MCF 10A (cell line): ENCODE measurements at regions not wholly inside any gene's neighbourhood (a gene's known extent, or its start where the extent isn't known, plus 50 kb on each side); places are given as distances from the start of the nearest gene placed in this dataset.

Source experiments
- BruUV-seq: library from RNA; stranded (reverse); fragments of 400-500 nt; replicated peaks from 2 replicates; lab custom pipeline; 2021; lab: Mats Ljungman, UMichigan
- CTCF ChIA-PET: fragments of 300-600 bp; sonication (Branson Sonifier 250); formaldehyde crosslinking; extraction: SDS; loops from one replicate; lab custom pipeline; 2021; ENCODE audit warnings: antibody characterized with exemption, inconsistent platforms; lab: Yijun Ruan, JAX
- POLR2A ChIA-PET: fragments of 300-600, 350-650 bp; sonication (Branson Sonifier 250); formaldehyde crosslinking; extraction: SDS; loops from one replicate; lab custom pipeline; 2020; ENCODE audit warnings: antibody characterized with exemption, inconsistent platforms; lab: Yijun Ruan, JAX
- DNase-seq: peaks from one replicate; pipeline ENCODE4 v3.0.0-alpha.2; 2018; ENCODE audit not compliant: unreplicated experiment
- H3K27ac Mint-ChIP-seq: one replicate; pipeline ENCODE4 v1.8.0; 2022; ENCODE audit warnings: mild to moderate bottlenecking, low read depth, mixed read lengths; ENCODE audit not compliant: unreplicated experiment
- H3K27me3 Mint-ChIP-seq: one replicate; pipeline ENCODE4 v1.8.0; 2022; ENCODE audit warnings: mixed read lengths; ENCODE audit not compliant: insufficient read depth, unreplicated experiment
- H3K36me3 Mint-ChIP-seq: one replicate; pipeline ENCODE4 v1.8.0; 2022; ENCODE audit warnings: mild to moderate bottlenecking, moderate library complexity, mixed read lengths; ENCODE audit not compliant: insufficient read depth, unreplicated experiment
- H3K4me1 Mint-ChIP-seq: one replicate; pipeline ENCODE4 v1.8.0; 2022; ENCODE audit warnings: mixed read lengths; ENCODE audit not compliant: insufficient read depth, unreplicated experiment
- H3K4me3 Mint-ChIP-seq: one replicate; pipeline ENCODE4 v1.8.0; 2022; ENCODE audit warnings: mild to moderate bottlenecking, moderate library complexity, mixed read lengths; ENCODE audit not compliant: unreplicated experiment
- H3K9me3 Mint-ChIP-seq: one replicate; pipeline ENCODE4 v1.8.0; 2022; ENCODE audit warnings: mixed read lengths; ENCODE audit not compliant: unreplicated experiment
- intact Hi-C: fragments of 100-400 bp; cut with micrococcal nuclease; formaldehyde crosslinking; loops from 2 replicates; pipeline ENCODE4 v1.14.1; 2022
- TF ChIP-seq, protein P1 (sequence below): fragments of 200-600 bp; IDR thresholded peaks from one replicate; pipeline ENCODE4 v1.8.0; 2022; ENCODE audit warnings: antibody characterized with exemption, mild to moderate bottlenecking; ENCODE audit not compliant: unreplicated experiment

DNA sequence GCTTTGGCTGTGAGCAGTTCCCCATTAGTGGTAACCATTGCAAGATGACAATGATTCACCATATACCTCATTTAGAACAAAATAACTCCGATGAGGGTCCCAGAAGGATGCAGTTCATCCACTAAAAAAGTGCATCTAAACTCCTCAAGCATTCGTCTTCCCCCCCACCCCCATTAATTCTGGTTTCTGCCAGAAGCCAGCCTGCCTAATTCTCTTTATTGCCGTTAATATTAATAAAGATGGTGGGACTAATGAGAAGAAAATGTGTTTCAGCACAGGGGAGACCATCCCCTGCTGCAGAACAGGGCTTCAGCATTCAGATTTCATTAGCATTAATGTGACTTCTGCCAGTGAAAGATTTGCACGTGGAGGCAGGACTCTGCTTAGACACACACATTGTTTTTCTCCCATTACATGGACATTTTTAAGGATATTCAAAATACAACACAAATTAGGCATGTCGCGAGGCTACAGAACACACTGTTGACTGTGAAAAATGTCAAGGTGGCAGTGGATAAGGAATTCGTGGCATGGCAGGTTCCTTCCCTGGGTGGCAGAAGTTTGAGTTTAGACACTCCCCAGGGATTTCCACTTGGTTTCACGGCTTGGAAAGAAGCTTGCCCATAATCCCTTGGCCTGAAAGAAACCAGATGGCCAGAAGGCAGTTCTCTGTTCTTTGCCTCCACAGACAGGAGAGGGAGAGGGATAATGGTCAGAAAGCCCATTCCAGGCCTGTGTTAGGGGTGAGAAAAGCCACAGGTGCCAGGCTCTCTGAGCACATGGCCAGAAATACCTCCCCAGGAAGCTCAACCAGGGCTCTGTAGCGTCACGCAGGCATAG lies 236.5 kb downstream of the FOXO1 start:
- no peaks in the 10 kb centered on the region for H3K9me3 Mint-ChIP-seq
- DNase-seq, result no peak
- CTCF ChIA-PET, result no interaction called here
- TF ChIP-seq, protein P1, sequence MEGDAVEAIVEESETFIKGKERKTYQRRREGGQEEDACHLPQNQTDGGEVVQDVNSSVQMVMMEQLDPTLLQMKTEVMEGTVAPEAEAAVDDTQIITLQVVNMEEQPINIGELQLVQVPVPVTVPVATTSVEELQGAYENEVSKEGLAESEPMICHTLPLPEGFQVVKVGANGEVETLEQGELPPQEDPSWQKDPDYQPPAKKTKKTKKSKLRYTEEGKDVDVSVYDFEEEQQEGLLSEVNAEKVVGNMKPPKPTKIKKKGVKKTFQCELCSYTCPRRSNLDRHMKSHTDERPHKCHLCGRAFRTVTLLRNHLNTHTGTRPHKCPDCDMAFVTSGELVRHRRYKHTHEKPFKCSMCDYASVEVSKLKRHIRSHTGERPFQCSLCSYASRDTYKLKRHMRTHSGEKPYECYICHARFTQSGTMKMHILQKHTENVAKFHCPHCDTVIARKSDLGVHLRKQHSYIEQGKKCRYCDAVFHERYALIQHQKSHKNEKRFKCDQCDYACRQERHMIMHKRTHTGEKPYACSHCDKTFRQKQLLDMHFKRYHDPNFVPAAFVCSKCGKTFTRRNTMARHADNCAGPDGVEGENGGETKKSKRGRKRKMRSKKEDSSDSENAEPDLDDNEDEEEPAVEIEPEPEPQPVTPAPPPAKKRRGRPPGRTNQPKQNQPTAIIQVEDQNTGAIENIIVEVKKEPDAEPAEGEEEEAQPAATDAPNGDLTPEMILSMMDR, result no peak
- intact Hi-C loops, result no loop called here
- H3K4me1 Mint-ChIP-seq, result no peaks in the 10 kb centered on the region
- POLR2A ChIA-PET, result no interaction called here
- no peak overlapping the region for H3K4me3 Mint-ChIP-seq
- BruUV-seq, result no TSS peak
- H3K36me3 Mint-ChIP-seq, result no peaks in the 10 kb centered on the region
- no peaks in the 10 kb centered on the region for H3K27me3 Mint-ChIP-seq
- H3K27ac Mint-ChIP-seq, result no peak overlapping the region

DNA sequence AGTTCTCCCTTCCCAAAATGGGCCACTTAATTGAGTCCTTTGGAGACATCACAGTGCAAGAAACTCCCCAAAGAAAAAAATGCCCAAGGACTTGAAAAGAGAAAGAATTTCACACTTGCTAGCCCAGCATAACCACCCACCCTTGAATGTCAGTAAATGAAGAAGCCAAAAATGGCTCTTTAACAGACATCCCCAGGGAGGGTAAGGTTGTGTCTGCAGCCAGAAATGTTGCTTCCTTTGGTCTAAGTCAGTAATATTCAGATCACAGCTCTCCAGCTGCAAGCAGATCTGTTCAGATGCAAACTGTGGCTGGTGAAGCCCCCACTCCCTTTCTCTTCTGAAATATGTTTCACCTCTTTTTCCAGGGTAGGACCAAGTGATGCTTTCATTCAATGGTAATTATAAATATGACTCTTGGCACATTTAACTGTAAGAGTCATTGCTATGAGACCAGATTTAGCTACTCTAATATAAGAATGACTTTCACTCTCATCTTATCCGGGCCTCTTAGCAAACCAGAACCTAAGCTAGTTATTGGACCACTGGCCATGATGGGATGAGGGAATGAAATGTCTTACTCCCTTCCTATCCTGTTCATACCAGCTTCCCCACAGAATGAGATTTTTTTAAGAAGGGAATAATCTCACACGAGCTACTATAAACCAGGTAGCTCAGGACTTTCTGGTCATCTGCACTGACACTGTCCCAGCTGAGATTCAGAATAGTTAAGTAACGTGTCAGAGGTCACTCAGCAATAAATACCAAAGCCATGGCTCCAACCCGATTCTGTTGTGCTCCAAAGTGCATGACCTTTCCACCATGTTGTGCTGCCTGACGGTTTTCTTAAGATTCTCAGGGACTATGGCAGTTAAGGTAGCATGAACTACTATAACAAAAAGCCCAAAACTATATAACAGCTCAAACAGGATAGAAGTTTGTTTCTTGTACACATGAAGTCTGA lies 234.1 kb downstream of the FOXO1 start:
- DNase-seq, result no peak
- Mint-ChIP-seq H3K4me1 (no peaks in the 10 kb centered on the region), H3K27me3 (no peaks in the 10 kb centered on the region), H3K9me3 (no peaks in the 10 kb centered on the region), H3K36me3 (no peaks in the 10 kb centered on the region), H3K4me3 (no peak overlapping the region), H3K27ac (no peak overlapping the region)
- BruUV-seq, result no TSS peak
- POLR2A ChIA-PET, result interaction anchor here (0.5 kb wide), 1 partner anchor 172 kb away, joined by 3 read pairs; no protein-coding TSS in a partner anchor
- TF ChIP-seq, protein P1, result no peak
- intact Hi-C loops, result no loop called here
- CTCF ChIA-PET, result no interaction called here

DNA sequence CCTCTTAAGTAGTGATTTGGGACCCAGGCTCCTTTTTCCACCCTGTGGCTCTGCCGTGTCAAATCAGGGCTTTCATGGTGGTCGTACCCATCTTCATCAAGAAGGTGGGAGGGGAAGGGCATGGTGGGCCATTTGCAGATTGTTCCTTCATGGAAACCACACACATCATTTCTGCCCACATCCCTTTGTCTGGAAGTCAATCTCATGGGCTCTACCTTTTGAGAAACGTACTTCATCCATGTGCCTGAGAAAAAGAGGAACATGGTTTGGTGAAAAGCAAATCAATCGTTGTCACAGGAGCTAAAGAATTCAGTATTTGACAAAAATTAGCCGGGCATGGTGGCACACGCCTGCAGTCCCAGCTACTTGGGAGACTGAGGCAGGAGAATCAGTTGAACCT lies 233.4 kb downstream of the FOXO1 start:
- no peak for DNase-seq
- CTCF ChIA-PET, result no interaction called here
- Mint-ChIP-seq H3K9me3 (no peaks in the 10 kb centered on the region), H3K4me3 (no peak overlapping the region), H3K4me1 (no peaks in the 10 kb centered on the region), H3K36me3 (no peaks in the 10 kb centered on the region), H3K27ac (no peak overlapping the region), H3K27me3 (no peaks in the 10 kb centered on the region)
- TF ChIP-seq, protein P1, result no peak
- intact Hi-C loops, result no loop called here
- BruUV-seq, result no TSS peak
- POLR2A ChIA-PET, result no interaction called here

DNA sequence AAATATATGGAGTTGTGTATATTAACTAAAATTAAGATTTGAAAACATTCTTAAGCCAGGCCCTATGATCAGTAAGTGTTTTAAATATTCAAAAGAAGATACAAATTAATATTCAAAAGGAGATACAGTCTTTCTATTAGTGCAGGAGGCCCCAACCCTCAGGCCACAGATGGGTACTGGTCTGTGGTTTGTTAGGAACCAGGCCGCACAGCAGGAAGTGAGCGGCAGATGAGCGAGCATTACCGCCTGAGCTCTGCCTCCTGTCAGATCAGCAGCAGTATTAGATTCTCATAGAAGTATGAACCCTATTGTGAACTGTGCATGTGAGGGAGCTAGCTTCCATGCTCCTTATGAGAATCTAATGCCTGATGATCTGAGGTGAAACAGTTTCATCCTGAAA lies 232.9 kb downstream of the FOXO1 start:
- ChIA-PET CTCF (interaction anchor here (0.6 kb wide), 1 partner anchor 20 kb away, joined by 3 read pairs; no protein-coding TSS in a partner anchor), POLR2A (interaction anchor here (1.4 kb wide), 1 partner anchor 20 kb away, joined by 4 read pairs; no protein-coding TSS in a partner anchor)
- no TSS peak for BruUV-seq
- DNase-seq, result no peak
- Mint-ChIP-seq H3K9me3 (no peaks in the 10 kb centered on the region), H3K36me3 (no peaks in the 10 kb centered on the region), H3K27me3 (no peaks in the 10 kb centered on the region), H3K4me3 (no peak overlapping the region), H3K27ac (no peak overlapping the region), H3K4me1 (peaks cover 5% of the 10 kb centered on the region)
- intact Hi-C loops, result no loop called here
- TF ChIP-seq, protein P1, result no peak
